ENCODE measurements at regions not wholly inside any gene's neighbourhood (a gene's known extent, or its start where the extent isn't known, plus 50 kb on each side); places are given as distances from the start of the nearest gene placed in this dataset.

DNA sequence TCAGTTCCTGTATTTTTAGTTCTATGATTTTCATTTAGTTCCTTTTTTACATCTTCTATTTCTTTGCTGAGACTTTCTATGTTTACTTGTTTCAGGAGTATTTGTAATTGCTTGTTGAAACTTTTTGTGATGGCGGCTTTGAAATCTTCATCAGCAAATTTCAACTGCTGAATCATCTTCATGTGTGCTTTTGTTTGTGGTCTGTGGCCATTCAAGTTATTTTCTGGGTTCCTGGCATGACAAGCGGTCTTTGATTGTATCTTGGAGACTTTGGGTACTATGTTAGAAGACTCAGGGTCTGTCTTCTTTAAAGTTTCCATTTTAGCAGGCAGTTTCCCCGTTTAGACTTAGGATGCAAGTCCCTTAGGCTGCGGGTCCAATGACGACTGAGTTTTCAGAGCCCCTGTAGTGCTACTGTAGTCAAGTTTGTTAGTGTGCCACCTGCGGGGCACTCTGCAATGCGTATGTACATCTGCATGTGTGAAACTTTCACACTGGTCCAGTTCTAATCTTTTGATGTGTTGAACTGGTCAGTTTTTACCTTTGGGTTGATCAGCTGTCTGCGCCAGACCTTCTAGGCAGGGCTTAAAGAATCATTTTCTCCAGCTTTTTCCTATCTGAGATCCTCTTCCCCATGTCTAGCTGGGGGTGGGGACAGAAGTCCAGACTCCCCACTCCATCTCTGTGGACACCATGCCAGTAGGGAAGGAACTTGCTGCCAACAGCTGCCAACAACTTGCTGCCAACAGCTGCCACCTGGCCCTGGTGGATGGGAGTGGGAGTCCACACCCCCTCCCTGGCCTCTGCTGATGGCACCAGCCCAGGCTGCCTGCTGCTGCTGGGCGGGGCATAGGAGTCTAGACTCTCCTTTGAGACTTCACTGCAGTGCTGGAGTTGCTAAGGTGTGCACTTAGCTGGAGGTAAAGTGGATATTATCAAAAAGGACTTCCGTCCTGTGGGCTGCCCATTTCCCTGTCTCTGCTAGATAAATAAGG, 190.9 kb downstream of the TJP1 start:
- no peak for DNase-seq
- no peaks in the 10 kb centered on the region for H3K9me3 ChIP-seq
- no peaks in the 10 kb centered on the region for H3K36me3 ChIP-seq
- intact Hi-C loops (cut with DNase I; ENCODE audit: low total_unique reads) = no loop called here
- no peak for TF ChIP-seq POLR2A (IDR thresholded peaks at IDR 0.05)
- TF ChIP-seq, protein P1, sequence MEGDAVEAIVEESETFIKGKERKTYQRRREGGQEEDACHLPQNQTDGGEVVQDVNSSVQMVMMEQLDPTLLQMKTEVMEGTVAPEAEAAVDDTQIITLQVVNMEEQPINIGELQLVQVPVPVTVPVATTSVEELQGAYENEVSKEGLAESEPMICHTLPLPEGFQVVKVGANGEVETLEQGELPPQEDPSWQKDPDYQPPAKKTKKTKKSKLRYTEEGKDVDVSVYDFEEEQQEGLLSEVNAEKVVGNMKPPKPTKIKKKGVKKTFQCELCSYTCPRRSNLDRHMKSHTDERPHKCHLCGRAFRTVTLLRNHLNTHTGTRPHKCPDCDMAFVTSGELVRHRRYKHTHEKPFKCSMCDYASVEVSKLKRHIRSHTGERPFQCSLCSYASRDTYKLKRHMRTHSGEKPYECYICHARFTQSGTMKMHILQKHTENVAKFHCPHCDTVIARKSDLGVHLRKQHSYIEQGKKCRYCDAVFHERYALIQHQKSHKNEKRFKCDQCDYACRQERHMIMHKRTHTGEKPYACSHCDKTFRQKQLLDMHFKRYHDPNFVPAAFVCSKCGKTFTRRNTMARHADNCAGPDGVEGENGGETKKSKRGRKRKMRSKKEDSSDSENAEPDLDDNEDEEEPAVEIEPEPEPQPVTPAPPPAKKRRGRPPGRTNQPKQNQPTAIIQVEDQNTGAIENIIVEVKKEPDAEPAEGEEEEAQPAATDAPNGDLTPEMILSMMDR (IDR thresholded peaks at IDR 0.05) = no peak
- H3K4me3 ChIP-seq = no peak overlapping the region
- no peaks in the 10 kb centered on the region for H3K27me3 ChIP-seq
- no peak overlapping the region for H3K27ac ChIP-seq
- H3K4me1 ChIP-seq = no peaks in the 10 kb centered on the region

DNA sequence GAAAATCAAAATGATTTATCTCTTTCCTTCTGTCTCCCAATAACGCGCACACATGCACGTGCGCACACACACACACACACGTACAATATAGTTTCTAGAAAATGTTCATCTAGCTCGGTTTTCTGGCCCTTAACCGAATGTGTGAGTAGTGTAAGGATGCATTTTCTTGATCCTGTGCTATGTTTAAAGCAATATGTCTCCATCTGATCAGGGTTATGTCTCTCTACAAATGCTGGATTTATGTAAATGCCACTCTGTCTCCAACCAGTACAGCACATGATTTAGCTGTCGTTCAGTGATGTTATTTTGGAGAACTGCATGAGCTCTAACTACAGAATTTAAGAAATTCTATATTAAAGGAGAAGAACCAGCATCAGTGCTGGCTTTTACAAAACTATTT, 198.0 kb downstream of the TJP1 start:
- TF ChIP-seq POLR2A (IDR thresholded peaks at IDR 0.05) = no peak
- TF ChIP-seq, protein P1 (IDR thresholded peaks at IDR 0.05) = no peak
- intact Hi-C loops (cut with DNase I; ENCODE audit: low total_unique reads) = no loop called here
- no peaks in the 10 kb centered on the region for H3K4me1 ChIP-seq
- H3K27me3 ChIP-seq = no peaks in the 10 kb centered on the region
- no peaks in the 10 kb centered on the region for H3K36me3 ChIP-seq
- DNase-seq = no peak
- no peaks in the 10 kb centered on the region for H3K9me3 ChIP-seq
- no peak overlapping the region for H3K27ac ChIP-seq
- no peak overlapping the region for H3K4me3 ChIP-seq

DNA sequence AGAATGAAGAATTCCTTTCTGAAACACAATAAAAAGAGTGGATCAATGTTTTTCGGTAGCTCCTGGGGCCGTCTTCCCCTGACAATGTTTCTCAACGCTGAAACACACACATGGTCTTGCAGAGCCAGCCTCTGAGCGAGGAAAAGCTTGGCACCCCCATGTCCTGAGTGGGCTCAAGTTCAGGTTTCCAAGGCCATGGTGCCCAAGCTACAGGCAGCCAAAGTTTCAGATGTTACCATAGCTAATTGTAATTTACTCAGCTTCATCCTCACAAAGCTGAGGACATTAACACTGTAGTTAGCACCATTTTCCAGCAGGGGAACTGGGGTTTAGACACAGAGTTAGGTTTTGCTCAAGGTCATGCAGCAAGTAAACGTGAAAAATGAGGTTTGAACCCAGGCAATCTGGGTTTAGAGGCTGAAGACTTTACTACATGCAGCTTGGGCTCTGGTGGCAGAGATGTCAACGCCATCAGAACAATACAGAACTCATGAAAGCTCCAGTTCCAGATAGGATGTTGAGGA, 199.1 kb downstream of the TJP1 start:
- intact Hi-C loops (cut with DNase I; ENCODE audit: low total_unique reads) = no loop called here
- no peaks in the 10 kb centered on the region for H3K36me3 ChIP-seq

DNA sequence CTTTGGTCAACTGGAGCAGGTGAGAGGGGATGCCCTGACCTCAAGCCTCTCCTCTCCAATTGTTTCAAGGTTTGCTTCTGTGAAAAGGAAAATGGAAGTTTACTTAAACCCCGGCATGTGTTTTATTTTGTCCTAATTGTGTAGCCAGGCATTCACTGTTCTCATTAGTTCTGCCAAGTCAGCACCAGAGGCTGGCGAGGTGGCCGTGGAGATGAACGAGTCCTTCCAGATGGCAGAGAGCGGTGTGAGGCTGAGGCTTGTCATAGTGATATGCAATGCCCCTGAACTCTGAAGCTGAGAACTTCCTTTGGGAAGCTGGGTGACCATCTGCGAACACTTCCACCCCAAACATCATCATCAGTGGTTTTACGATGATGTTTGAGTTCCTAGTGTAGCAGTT, 199.6 kb downstream of the TJP1 start:
- no peak overlapping the region for H3K4me3 ChIP-seq

More for the DNA sequence above, 199.1 kb downstream of the TJP1 start:
- Histone ChIP-seq H3K4me1 (no peaks in the 10 kb centered on the region), H3K9me3 (no peaks in the 10 kb centered on the region), H3K27ac (no peak overlapping the region), H3K4me3 (no peak overlapping the region), H3K27me3 (no peaks in the 10 kb centered on the region)
- TF ChIP-seq POLR2A (IDR thresholded peaks at IDR 0.05) = no peak
- TF ChIP-seq, protein P1 (IDR thresholded peaks at IDR 0.05) = no peak
- DNase-seq = no peak

More for the DNA sequence above, 199.6 kb downstream of the TJP1 start:
- DNase-seq = no peak
- no peaks in the 10 kb centered on the region for H3K27me3 ChIP-seq
- no peaks in the 10 kb centered on the region for H3K4me1 ChIP-seq
- H3K9me3 ChIP-seq = no peaks in the 10 kb centered on the region
- TF ChIP-seq, protein P1 (IDR thresholded peaks at IDR 0.05) = no peak
- TF ChIP-seq POLR2A (IDR thresholded peaks at IDR 0.05) = no peak
- no peak overlapping the region for H3K27ac ChIP-seq
- no peaks in the 10 kb centered on the region for H3K36me3 ChIP-seq
- intact Hi-C loops (cut with DNase I; ENCODE audit: low total_unique reads) = no loop called here
